Tibial nerve (tissue), 4 donors: ENCODE measurements at regions not wholly inside any gene's neighbourhood (a gene's known extent, or its start where the extent isn't known, plus 50 kb on each side); places are given as distances from the start of the nearest gene placed in this dataset.
A peak's percentile ranks its signal among the peaks of the same experiment; 100 is the strongest.

Source experiments
- EP300 ChIP-seq, 2 donors: sonication (generic); formaldehyde crosslinking; IDR thresholded peaks; one replicate each; pipeline ENCODE4 v1.6.1; 2017; ENCODE audit warnings: antibody characterized with exemption in 2 of 2, mild to moderate bottlenecking in 1 of 2
- POLR2A ChIP-seq, 2 donors: fragments of 450-650 bp; IDR thresholded peaks; one replicate each; pipeline ENCODE4 v1.6.1; 2017; ENCODE audit warnings: antibody characterized with exemption in 2 of 2, mild to moderate bottlenecking in 2 of 2, moderate library complexity in 2 of 2
- TF ChIP-seq, protein P1 (sequence below), 5 experiments: fragments of 200-600 bp in 3 of 5; fragments of 450-650 bp in 2 of 5; sonication (generic) in 3 of 5; IDR thresholded peaks; one replicate each; pipeline ENCODE4 v1.5.1; 2016 to 2019; ENCODE audit warnings: antibody characterized with exemption in 5 of 5, mild to moderate bottlenecking in 3 of 5, moderate library complexity in 2 of 5

DNA sequence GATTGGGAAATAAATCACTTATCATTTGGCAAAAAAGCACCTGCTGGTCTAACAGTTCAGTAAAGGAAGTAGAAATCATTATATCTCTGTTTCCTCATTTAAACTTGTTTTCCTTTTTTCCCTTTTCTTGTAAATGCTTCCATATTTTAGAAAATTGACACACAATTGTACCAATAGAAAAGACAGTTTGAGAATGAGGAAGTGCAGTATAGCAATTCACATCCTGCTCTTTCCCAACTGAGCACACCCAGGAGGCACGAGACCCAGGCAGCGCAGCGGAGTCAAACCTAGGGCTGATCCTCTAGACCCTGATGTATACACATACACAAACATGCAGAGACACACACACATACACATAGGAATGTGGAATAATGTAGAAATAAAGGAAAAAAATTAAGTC lies 74.8 kb upstream of the PACRGL start:
- TF ChIP-seq POLR2A (IDR thresholded peaks at IDR 0.05) (no peak), EP300 (IDR thresholded peaks at IDR 0.05) (peak in 1 of 2 donors; percentile 48)
- TF ChIP-seq, protein P1, sequence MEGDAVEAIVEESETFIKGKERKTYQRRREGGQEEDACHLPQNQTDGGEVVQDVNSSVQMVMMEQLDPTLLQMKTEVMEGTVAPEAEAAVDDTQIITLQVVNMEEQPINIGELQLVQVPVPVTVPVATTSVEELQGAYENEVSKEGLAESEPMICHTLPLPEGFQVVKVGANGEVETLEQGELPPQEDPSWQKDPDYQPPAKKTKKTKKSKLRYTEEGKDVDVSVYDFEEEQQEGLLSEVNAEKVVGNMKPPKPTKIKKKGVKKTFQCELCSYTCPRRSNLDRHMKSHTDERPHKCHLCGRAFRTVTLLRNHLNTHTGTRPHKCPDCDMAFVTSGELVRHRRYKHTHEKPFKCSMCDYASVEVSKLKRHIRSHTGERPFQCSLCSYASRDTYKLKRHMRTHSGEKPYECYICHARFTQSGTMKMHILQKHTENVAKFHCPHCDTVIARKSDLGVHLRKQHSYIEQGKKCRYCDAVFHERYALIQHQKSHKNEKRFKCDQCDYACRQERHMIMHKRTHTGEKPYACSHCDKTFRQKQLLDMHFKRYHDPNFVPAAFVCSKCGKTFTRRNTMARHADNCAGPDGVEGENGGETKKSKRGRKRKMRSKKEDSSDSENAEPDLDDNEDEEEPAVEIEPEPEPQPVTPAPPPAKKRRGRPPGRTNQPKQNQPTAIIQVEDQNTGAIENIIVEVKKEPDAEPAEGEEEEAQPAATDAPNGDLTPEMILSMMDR (IDR thresholded peaks at IDR 0.05), result no peak
